H1 (cell line): ENCODE measurements at regions not wholly inside any gene's neighbourhood (a gene's known extent, or its start where the extent isn't known, plus 50 kb on each side); places are given as distances from the start of the nearest gene placed in this dataset.

Experiments used
- CTCF ChIA-PET: fragments of 300-600 bp; sonication (Branson Sonifier 250); formaldehyde crosslinking; loops from one replicate; lab custom pipeline; 2021; ENCODE audit not compliant: partially characterized antibody; lab: Charles Lee
- POLR2A ChIA-PET: fragments of 300-600 bp; sonication (Branson Sonifier 250); formaldehyde crosslinking; loops from one replicate; lab custom pipeline; 2021; ENCODE audit warnings: inconsistent platforms; ENCODE audit not compliant: partially characterized antibody; lab: Charles Lee
- DNase-seq, 2 experiments: peaks; one replicate each; pipeline versions ENCODE4 v3.0.0 to v3.0.0-alpha.2; 2010 to 2022; ENCODE audit warnings: low spot score in 2 of 2, low read depth in 1 of 2, mixed read lengths in 1 of 2
- FAIRE-seq: peaks from 2 replicates; lab custom pipeline; 2011; peaks lifted over from hg19 to GRCh38; lab: Jason Lieb, UNC
- H2AFZ ChIP-seq: 2 replicates; pipeline ENCODE4 v1.8.1; 2012; ENCODE audit warnings: low read length, inconsistent platforms
- H2AK5ac ChIP-seq: 2 replicates; pipeline ENCODE4 v1.6.1; 2013; ENCODE audit warnings: low read depth, low read length
- H2BK120ac ChIP-seq: replicated peaks from 2 replicates; pipeline ENCODE3; 2013; ENCODE audit warnings: low read depth, low read length, inconsistent platforms
- H2BK12ac ChIP-seq: 2 replicates; pipeline ENCODE4 v1.6.1; 2013; ENCODE audit warnings: low read depth, low read length
- H2BK15ac ChIP-seq: 2 replicates; pipeline ENCODE4 v1.6.1; 2013; ENCODE audit warnings: low read length
- H2BK20ac ChIP-seq: 2 replicates; pipeline ENCODE4 v1.6.1; 2013; ENCODE audit warnings: low read length
- H2BK5ac ChIP-seq: 2 replicates; pipeline ENCODE4 v1.6.1; 2013; ENCODE audit warnings: low read depth, low read length
- H3K14ac ChIP-seq: 2 replicates; pipeline ENCODE4 v1.6.1; 2013; ENCODE audit warnings: inconsistent platforms; ENCODE audit not compliant: insufficient read length
- H3K18ac ChIP-seq: 2 replicates; pipeline ENCODE4 v1.6.1; 2013; ENCODE audit warnings: low read length; ENCODE audit errors: extremely low read depth
- H3K23ac ChIP-seq: 2 replicates; pipeline ENCODE4 v1.6.1; 2013; ENCODE audit warnings: inconsistent platforms; ENCODE audit not compliant: insufficient read length
- H3K23me2 ChIP-seq: 2 replicates; pipeline ENCODE4 v1.6.1; 2013; ENCODE audit warnings: low read depth, low read length
- H3K27ac ChIP-seq: 2 replicates; pipeline ENCODE4 v1.6.1; 2011; ENCODE audit warnings: low read depth, low read length, inconsistent platforms
- H3K27me3 ChIP-seq, 4 experiments: replicated peaks in 1 of 4; 1 replicate in 1 of 4; 2 replicates in 3 of 4; pipeline versions ENCODE4 v1.6.1 to v1.8.1; 2011 to 2013; ENCODE audit warnings: low read length in 3 of 4, mild to moderate bottlenecking in 3 of 4, inconsistent platforms in 2 of 4, mixed read lengths in 2 of 4, moderate library complexity in 1 of 4; ENCODE audit not compliant: control insufficient read depth in 3 of 4, insufficient read depth in 3 of 4; ENCODE audit errors: extremely low read depth in 1 of 4
- H3K36me3 ChIP-seq, 4 experiments: 2 replicates each; pipeline versions ENCODE4 v1.6.1 to v1.8.1; 2011 to 2013; ENCODE audit warnings: mild to moderate bottlenecking in 4 of 4, low read length in 3 of 4, moderate library complexity in 2 of 4, control low read depth in 1 of 4, inconsistent platforms in 1 of 4; ENCODE audit not compliant: insufficient read depth in 4 of 4, control insufficient read depth in 2 of 4
- H3K4ac ChIP-seq: replicated peaks from 2 replicates; pipeline ENCODE3; 2013; ENCODE audit warnings: low read length, low read depth, mixed read lengths, inconsistent platforms; ENCODE audit not compliant: insufficient read length
- H3K4me1 ChIP-seq, 4 experiments: replicated peaks in 1 of 4; 1 replicate in 1 of 4; 2 replicates in 3 of 4; pipeline versions ENCODE4 v1.6.1 to v1.8.1; 2011 to 2013; ENCODE audit warnings: low read length in 3 of 4, inconsistent platforms in 2 of 4, mixed read lengths in 1 of 4; ENCODE audit not compliant: insufficient read depth in 4 of 4, control insufficient read depth in 3 of 4
- H3K4me2 ChIP-seq, 2 experiments: 2 replicates each; pipeline versions ENCODE4 v1.6.1 to v1.8.1; 2011 to 2013; ENCODE audit warnings: low read depth in 2 of 2, low read length in 2 of 2, control low read depth in 1 of 2, inconsistent platforms in 1 of 2, mild to moderate bottlenecking in 1 of 2; ENCODE audit not compliant: insufficient read depth in 1 of 2
- H3K4me3 ChIP-seq, 4 experiments: fragments of 200-600, 300-600 bp in 1 of 4; sonication (generic), shearing (Covaris generic), sonication (Bioruptor Twin) in 1 of 4; 2 replicates each; pipeline versions ENCODE4 v1.5.1 to v1.8.1; 2011 to 2016; ENCODE audit warnings: low read length in 4 of 4, low read depth in 3 of 4, control low read depth in 2 of 4, inconsistent platforms in 2 of 4, mild to moderate bottlenecking in 2 of 4, mixed read lengths in 1 of 4, moderate library complexity in 1 of 4; ENCODE audit not compliant: insufficient read depth in 2 of 4; ENCODE audit errors: extremely low read depth in 1 of 4
- H3K56ac ChIP-seq: replicated peaks from 2 replicates; pipeline ENCODE3; 2013; ENCODE audit warnings: low read depth, mild to moderate bottlenecking, mixed read lengths, low read length, inconsistent platforms; ENCODE audit not compliant: insufficient read length
- H3K79me1 ChIP-seq: 2 replicates; pipeline ENCODE4 v1.6.1; 2013; ENCODE audit warnings: low read depth, low read length, control low read depth
- H3K79me2 ChIP-seq, 2 experiments: 2 replicates each; pipeline versions ENCODE4 v1.6.1 to v1.8.1; 2012 to 2013; ENCODE audit warnings: low read length in 2 of 2, mild to moderate bottlenecking in 2 of 2, inconsistent platforms in 1 of 2; ENCODE audit not compliant: insufficient read depth in 2 of 2, control insufficient read depth in 1 of 2
- H3K9ac ChIP-seq, 4 experiments: replicated peaks in 1 of 4; 1 replicate in 1 of 4; 2 replicates in 3 of 4; pipeline versions ENCODE4 v1.6.1 to v1.8.1; 2011 to 2013; ENCODE audit warnings: low read depth in 3 of 4, low read length in 3 of 4, control low read depth in 2 of 4, mild to moderate bottlenecking in 2 of 4, moderate library complexity in 2 of 4, inconsistent platforms in 1 of 4; ENCODE audit errors: extremely low read depth in 1 of 4
- H3K9me3 ChIP-seq, 2 experiments: 2 replicates each; pipeline versions ENCODE4 v1.6.1 to v1.8.1; 2012 to 2013; ENCODE audit warnings: mild to moderate bottlenecking in 2 of 2, moderate library complexity in 2 of 2, control low read depth in 1 of 2, inconsistent platforms in 1 of 2, low read depth in 1 of 2, low read length in 1 of 2, mixed read lengths in 1 of 2; ENCODE audit not compliant: insufficient read depth in 2 of 2
- H4K20me1 ChIP-seq, 2 experiments: replicated peaks in 1 of 2; 2 replicates each; pipeline versions ENCODE3 to v1.8.1; 2011 to 2013; ENCODE audit warnings: inconsistent platforms in 2 of 2, low read length in 2 of 2, mild to moderate bottlenecking in 1 of 2; ENCODE audit not compliant: insufficient read depth in 2 of 2, control insufficient read depth in 1 of 2
- H4K5ac ChIP-seq: 2 replicates; pipeline ENCODE4 v1.6.1; 2013; ENCODE audit warnings: low read length, low read depth, mixed read lengths, inconsistent platforms; ENCODE audit not compliant: insufficient read length
- H4K8ac ChIP-seq: 2 replicates; pipeline ENCODE4 v1.8.0; 2013; ENCODE audit warnings: mild to moderate bottlenecking, moderate library complexity, low read length, inconsistent platforms; ENCODE audit not compliant: insufficient read depth; ENCODE audit errors: extremely low read depth
- H4K91ac ChIP-seq: replicated peaks from 2 replicates; pipeline ENCODE3; 2013; ENCODE audit warnings: low read length, mixed read lengths, inconsistent platforms; ENCODE audit not compliant: insufficient read length
- CTBP2 ChIP-seq: IDR thresholded peaks from 2 replicates; pipeline ENCODE4 v1.7.0; 2011; ENCODE audit warnings: borderline replicate concordance, mild to moderate bottlenecking, moderate library complexity, mixed read lengths, low read length; ENCODE audit not compliant: insufficient read depth, insufficient read length
- E2F6 ChIP-seq: IDR thresholded peaks from 2 replicates; pipeline ENCODE4 v1.6.1; 2012; ENCODE audit warnings: inconsistent platforms
- HDAC2 ChIP-seq, 2 experiments: fragments of 300-600 bp in 1 of 2; sonication (generic) in 1 of 2; IDR thresholded peaks; 2 replicates each; pipeline ENCODE4 v1.6.1; 2011 to 2012; ENCODE audit warnings: low read depth in 2 of 2, low read length in 2 of 2, mild to moderate bottlenecking in 2 of 2, moderate library complexity in 2 of 2, borderline replicate concordance in 1 of 2, inconsistent platforms in 1 of 2
- JUN ChIP-seq: IDR thresholded peaks from 2 replicates; pipeline ENCODE4 v1.6.1; 2011; ENCODE audit warnings: low read depth, mild to moderate bottlenecking, improper control_type of control experiment, low read length
- NANOG ChIP-seq: IDR thresholded peaks from 2 replicates; pipeline ENCODE4 v1.6.1; 2011; ENCODE audit warnings: low read length, low read depth, mild to moderate bottlenecking, inconsistent platforms; ENCODE audit not compliant: insufficient read depth, poor library complexity, severe bottlenecking
- RNF2 ChIP-seq: fragments of 200-900, 300-1000 bp; sonication (generic); IDR thresholded peaks from 2 replicates; pipeline ENCODE4 v1.7.1; 2016; ENCODE audit warnings: borderline replicate concordance, low read depth, mild to moderate bottlenecking, antibody characterized with exemption, low read length; ENCODE audit not compliant: poor library complexity, severe bottlenecking; ENCODE audit errors: missing control alignments
- SAP30 ChIP-seq: fragments of 300-600 bp; sonication (generic); IDR thresholded peaks from 2 replicates; pipeline ENCODE4 v1.7.1; 2012; ENCODE audit warnings: low read length, moderate library complexity, mild to moderate bottlenecking, inconsistent platforms; ENCODE audit not compliant: insufficient read depth, insufficient replicate concordance
- SP1 ChIP-seq: IDR thresholded peaks from 2 replicates; pipeline ENCODE4 v1.6.1; 2011; ENCODE audit warnings: low read depth, low read length
- SP2 ChIP-seq: IDR thresholded peaks from 2 replicates; pipeline ENCODE4 v1.6.1; 2012; ENCODE audit warnings: mild to moderate bottlenecking, low read length, inconsistent platforms
- USF2 ChIP-seq: IDR thresholded peaks from 2 replicates; pipeline ENCODE4 v1.6.1; 2011; ENCODE audit warnings: low read length, improper control_type of control experiment
- WGBS, 2 experiments: shearing (Covaris generic) in 1 of 2; methylation state at CpG; one replicate each; pipeline versions ENCODE4 v1.1.6 to v1.1.7; 2013 to 2015; ENCODE audit warnings: low lambda C conversion rate in 2 of 2, mixed read lengths in 2 of 2, inconsistent platforms in 1 of 2, low coverage in 1 of 2, missing lambda C conversion rate in 1 of 2; ENCODE audit not compliant: insufficient replicate concordance in 2 of 2, insufficient coverage in 1 of 2, insufficient read length in 1 of 2; ENCODE audit errors: extremely low coverage in 1 of 2, missing lambda C conversion rate in 1 of 2; 5-methylcytosine and 5-hydroxymethylcytosine counted together

- Histone ChIP-seq H2AFZ (no peak overlapping the region), H3K14ac (no peak overlapping the region), H3K27ac (no peak overlapping the region), H3K79me2 (no peaks in the 10 kb centered on the region), H4K8ac (no peak overlapping the region), H3K4me2 (no peak overlapping the region), H2BK15ac (no peak overlapping the region), H3K56ac (no peak overlapping the region), H3K23ac (no peak overlapping the region), H3K4me3 (no peak overlapping the region), H3K27me3 (no peaks in the 10 kb centered on the region), H2BK20ac (no peak overlapping the region), H3K79me1 (no peaks in the 10 kb centered on the region), H2BK5ac (no peak overlapping the region), H3K9ac (no peak overlapping the region), H3K9me3 (no peaks in the 10 kb centered on the region), H3K18ac (no peak overlapping the region), H4K91ac (no peak overlapping the region), H3K4ac (no peak overlapping the region), H3K4me1 (peaks cover 0 to 9% (median 0%) of the 10 kb centered on the region in 4 experiments; a peak in 1 of 7 replicates), H2AK5ac (no peak overlapping the region), H3K23me2 (no peaks in the 10 kb centered on the region), H2BK120ac (no peak overlapping the region), H4K5ac (no peak overlapping the region), H4K20me1 (no peaks in the 10 kb centered on the region), H2BK12ac (no peak overlapping the region), H3K36me3 (no peaks in the 10 kb centered on the region)
- no peak for DNase-seq
- 90% methylated on average over 3 of the region's 3 CpGs; no CpG with 5 or more reads in 1 of the 2 experiments for WGBS, 2 experiments
- no peak for FAIRE-seq
- CTCF ChIA-PET = no interaction called here
- POLR2A ChIA-PET = no interaction called here
- no peak for TF ChIP-seq SP2
- no peak for TF ChIP-seq SAP30
- TF ChIP-seq USF2 = no peak
- no peak for TF ChIP-seq JUN
- no peak for TF ChIP-seq HDAC2 (IDR thresholded peaks at IDR 0.05; ENCODE audit: borderline replicate concordance in 1 of 2, low read depth in 2 of 2, low read length in 2 of 2)
- TF ChIP-seq NANOG = no peak
- no peak for TF ChIP-seq E2F6
- TF ChIP-seq SP1 = no peak
- no peak for TF ChIP-seq RNF2
- no peak for TF ChIP-seq CTBP2
Observed at GRCh38 chr4:138450546-138451275, 208.6 kb upstream of the SLC7A11 start.
